CD14-positive monocyte (primary cell): ENCODE measurements at regions not wholly inside any gene's neighbourhood (a gene's known extent, or its start where the extent isn't known, plus 50 kb on each side); places are given as distances from the start of the nearest gene placed in this dataset.

Source experiments
- DNase-seq, 3 donors: peaks; one replicate each; pipeline ENCODE4 v3.0.0-alpha.2; 2011 to 2022
- H2AFZ ChIP-seq: 2 replicates; pipeline ENCODE4 v1.6.0; 2012; ENCODE audit warnings: mild to moderate bottlenecking, low read depth, low read length, inconsistent platforms; ENCODE audit not compliant: insufficient read depth, poor library complexity, severe bottlenecking
- H3K27ac ChIP-seq, 2 donors: 1 replicate in 1 of 2; 2 replicates in 1 of 2; pipeline ENCODE4 v1.5.1; 2012 to 2013; ENCODE audit warnings: low read length in 2 of 2, control low read depth in 1 of 2, inconsistent platforms in 1 of 2, low read depth in 1 of 2, mild to moderate bottlenecking in 1 of 2
- H3K27me3 ChIP-seq, 2 donors: one replicate each; pipeline versions ENCODE4 v1.6.0 to v1.6.1; 2011 to 2013; ENCODE audit warnings: low read length in 2 of 2; ENCODE audit not compliant: control insufficient read depth in 2 of 2, insufficient read depth in 2 of 2
- H3K36me3 ChIP-seq, 2 donors: replicated peaks in 1 of 2; 1 replicate in 1 of 2; 2 replicates in 1 of 2; pipeline versions ENCODE4 v1.5.1 to v1.6.1; 2012 to 2013; ENCODE audit warnings: low read length in 2 of 2, control low read depth in 1 of 2, inconsistent platforms in 1 of 2, mild to moderate bottlenecking in 1 of 2; ENCODE audit not compliant: insufficient read depth in 2 of 2, control insufficient read depth in 1 of 2
- H3K4me1 ChIP-seq, 2 donors: 1 replicate in 1 of 2; 2 replicates in 1 of 2; pipeline versions ENCODE4 v1.5.1 to v1.6.1; 2012 to 2013; ENCODE audit warnings: low read length in 2 of 2, control low read depth in 1 of 2, inconsistent platforms in 1 of 2, mild to moderate bottlenecking in 1 of 2, moderate library complexity in 1 of 2; ENCODE audit not compliant: insufficient read depth in 2 of 2, control insufficient read depth in 1 of 2
- H3K4me2 ChIP-seq: replicated peaks from 2 replicates; pipeline ENCODE3; 2012; ENCODE audit warnings: low read length, moderate library complexity, mild to moderate bottlenecking; ENCODE audit not compliant: poor library complexity, severe bottlenecking; ENCODE audit errors: extremely low read depth
- H3K4me3 ChIP-seq, 3 experiments: fragments of 200-600 bp in 1 of 3; sonication (generic) in 1 of 3; replicated peaks in 1 of 3; 1 replicate in 2 of 3; 2 replicates in 1 of 3; pipeline ENCODE4 v1.5.1; 2011 to 2013; ENCODE audit warnings: low read length in 3 of 3, mild to moderate bottlenecking in 3 of 3, control low read depth in 2 of 3, low read depth in 2 of 3, inconsistent platforms in 1 of 3, moderate library complexity in 1 of 3
- H3K79me2 ChIP-seq: 2 replicates; pipeline ENCODE4 v1.6.0; 2012; ENCODE audit warnings: mild to moderate bottlenecking, control low read depth, inconsistent platforms, low read length, moderate library complexity; ENCODE audit not compliant: insufficient read depth
- H3K9ac ChIP-seq: 2 replicates; pipeline ENCODE4 v1.6.0; 2017; ENCODE audit warnings: low read length, mild to moderate bottlenecking; ENCODE audit not compliant: insufficient read depth, poor library complexity, severe bottlenecking
- H3K9me3 ChIP-seq, 2 donors: replicated peaks in 1 of 2; 1 replicate in 1 of 2; 2 replicates in 1 of 2; pipeline versions ENCODE4 v1.5.1 to v1.6.1; 2012 to 2013; ENCODE audit warnings: low read length in 2 of 2, control low read depth in 1 of 2; ENCODE audit not compliant: control insufficient read depth in 1 of 2, insufficient read depth in 1 of 2
- H4K20me1 ChIP-seq: 2 replicates; pipeline ENCODE4 v1.6.0; 2012; ENCODE audit warnings: mild to moderate bottlenecking, low read length, control low read depth, moderate library complexity; ENCODE audit not compliant: insufficient read depth
- H3K27ac Mint-ChIP-seq, 7 donors: one replicate each; pipeline ENCODE4 v1.8.0; 2020; ENCODE audit warnings: mild to moderate bottlenecking in 7 of 7, mixed read lengths in 7 of 7, moderate library complexity in 6 of 7, inconsistent platforms in 2 of 7
- H3K27me3 Mint-ChIP-seq, 3 donors: one replicate each; pipeline ENCODE4 v1.8.0; 2021 to 2022; ENCODE audit warnings: low read depth in 3 of 3, mild to moderate bottlenecking in 3 of 3, mixed read lengths in 3 of 3, moderate library complexity in 3 of 3, inconsistent platforms in 1 of 3
- H3K36me3 Mint-ChIP-seq, 2 donors: one replicate each; pipeline ENCODE4 v1.8.0; 2020; ENCODE audit warnings: mixed read lengths in 2 of 2, inconsistent platforms in 1 of 2, mild to moderate bottlenecking in 1 of 2
- H3K4me1 Mint-ChIP-seq: one replicate; pipeline ENCODE4 v1.8.0; 2020; ENCODE audit warnings: mild to moderate bottlenecking, mixed read lengths
- H3K4me3 Mint-ChIP-seq, 2 donors: one replicate each; pipeline ENCODE4 v1.8.0; 2020; ENCODE audit warnings: mild to moderate bottlenecking in 2 of 2, mixed read lengths in 2 of 2, moderate library complexity in 1 of 2
- H3K9me3 Mint-ChIP-seq, 7 donors: one replicate each; pipeline ENCODE4 v1.8.0; 2020 to 2022; ENCODE audit warnings: mixed read lengths in 7 of 7, mild to moderate bottlenecking in 6 of 7, moderate library complexity in 6 of 7, inconsistent platforms in 2 of 7
- CTCF ChIP-seq: fragments of 200-600 bp; IDR thresholded peaks from one replicate; pipeline ENCODE4 v1.8.0; 2022; ENCODE audit warnings: antibody characterized with exemption, mild to moderate bottlenecking
- WGBS: methylation state at CpG from one replicate; pipeline ENCODE4 v1.1.5; 2013; ENCODE audit warnings: missing lambda C conversion rate; ENCODE audit not compliant: insufficient coverage; 5-methylcytosine and 5-hydroxymethylcytosine counted together
- intact Hi-C, 2 donors: fragments of 100-400 bp; cut with micrococcal nuclease; formaldehyde crosslinking; loops; one replicate each; pipeline versions ENCODE4 v1.15.0 to v1.15.1; 2023

- intact Hi-C loops = no loop called here
- no peak overlapping the region for H3K4me2 ChIP-seq
- H3K36me3 Mint-ChIP-seq = no peaks in the 10 kb centered on the region
- H3K36me3 ChIP-seq = no peaks in the 10 kb centered on the region
- no peak overlapping the region for H3K27ac Mint-ChIP-seq
- H3K4me1 Mint-ChIP-seq = no peaks in the 10 kb centered on the region
- H4K20me1 ChIP-seq = no peaks in the 10 kb centered on the region
- DNase-seq = no peak
- WGBS = 86% methylated on average over 5 of the region's 5 CpGs
- H2AFZ ChIP-seq = no peak overlapping the region
- peaks cover 3 to 33% (median 9%) of the 10 kb centered on the region in 7 donors for H3K9me3 Mint-ChIP-seq
- H3K4me3 ChIP-seq = no peak overlapping the region
- H3K27me3 Mint-ChIP-seq = peaks cover 0 to 2% (median 0%) of the 10 kb centered on the region in 3 donors
- no peak for TF ChIP-seq CTCF
- no peak overlapping the region for H3K9ac ChIP-seq
- H3K79me2 ChIP-seq = no peaks in the 10 kb centered on the region
- no peak overlapping the region for H3K27ac ChIP-seq
- peaks cover 14 to 27% of the 10 kb centered on the region in 2 donors for H3K9me3 ChIP-seq
- no peaks in the 10 kb centered on the region for H3K4me1 ChIP-seq
- H3K27me3 ChIP-seq = no peaks in the 10 kb centered on the region
- no peak overlapping the region for H3K4me3 Mint-ChIP-seq
Measured at GRCh38 chr6:78808933-78809332, 58.4 kb upstream of the IRAK1BP1 start.

DNA sequence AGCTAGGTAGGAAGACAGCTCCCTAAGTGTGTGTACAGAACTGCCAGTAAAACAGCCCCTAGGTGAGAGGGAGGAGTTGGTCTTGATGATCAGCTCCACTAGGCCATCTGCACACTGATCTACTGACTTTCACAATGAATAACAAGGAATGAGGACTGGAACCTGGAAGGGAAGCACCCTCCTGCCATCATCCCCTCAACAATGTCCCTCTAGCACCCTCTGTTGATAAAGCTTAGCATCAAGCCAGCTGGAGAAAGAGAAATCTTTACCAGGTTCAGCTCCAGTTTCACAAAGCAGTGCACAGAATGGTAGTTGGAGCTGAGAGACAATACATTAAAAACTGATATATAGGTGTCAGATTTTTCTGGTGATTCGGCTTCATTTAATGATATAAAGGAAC lies 57.2 kb upstream of the IRAK1BP1 start:
- H3K27me3 Mint-ChIP-seq = peaks cover 0 to 2% (median 0%) of the 10 kb centered on the region in 3 donors
- H3K4me1 Mint-ChIP-seq = no peaks in the 10 kb centered on the region
- no peak overlapping the region for H3K9ac ChIP-seq
- H3K4me1 ChIP-seq = no peaks in the 10 kb centered on the region
- no peak overlapping the region for H3K4me2 ChIP-seq
- H3K4me3 Mint-ChIP-seq = no peak overlapping the region
- no peak for DNase-seq
- H3K27ac ChIP-seq = no peak overlapping the region
- H3K9me3 Mint-ChIP-seq = peaks cover 3 to 33% (median 6%) of the 10 kb centered on the region in 7 donors
- no peaks in the 10 kb centered on the region for H3K36me3 ChIP-seq
- H3K27ac Mint-ChIP-seq = no peak overlapping the region
- no peak for TF ChIP-seq CTCF
- H4K20me1 ChIP-seq = no peaks in the 10 kb centered on the region
- no peak overlapping the region for H3K4me3 ChIP-seq
- WGBS = no CpG with 5 or more reads among the region's 1 CpG
- intact Hi-C loops = no loop called here
- no peaks in the 10 kb centered on the region for H3K36me3 Mint-ChIP-seq
- peaks cover 14 to 27% of the 10 kb centered on the region in 2 donors for H3K9me3 ChIP-seq
- no peaks in the 10 kb centered on the region for H3K27me3 ChIP-seq
- no peaks in the 10 kb centered on the region for H3K79me2 ChIP-seq
- H2AFZ ChIP-seq = no peak overlapping the region
